Tongue (tissue), 1 donor: ENCODE measurements at regions not wholly inside any gene's neighbourhood (a gene's known extent, or its start where the extent isn't known, plus 50 kb on each side); places are given as distances from the start of the nearest gene placed in this dataset.

Experiments
- DNase-seq: peaks from one replicate; pipeline ENCODE4 v3.0.0-alpha.2; 2015

DNA sequence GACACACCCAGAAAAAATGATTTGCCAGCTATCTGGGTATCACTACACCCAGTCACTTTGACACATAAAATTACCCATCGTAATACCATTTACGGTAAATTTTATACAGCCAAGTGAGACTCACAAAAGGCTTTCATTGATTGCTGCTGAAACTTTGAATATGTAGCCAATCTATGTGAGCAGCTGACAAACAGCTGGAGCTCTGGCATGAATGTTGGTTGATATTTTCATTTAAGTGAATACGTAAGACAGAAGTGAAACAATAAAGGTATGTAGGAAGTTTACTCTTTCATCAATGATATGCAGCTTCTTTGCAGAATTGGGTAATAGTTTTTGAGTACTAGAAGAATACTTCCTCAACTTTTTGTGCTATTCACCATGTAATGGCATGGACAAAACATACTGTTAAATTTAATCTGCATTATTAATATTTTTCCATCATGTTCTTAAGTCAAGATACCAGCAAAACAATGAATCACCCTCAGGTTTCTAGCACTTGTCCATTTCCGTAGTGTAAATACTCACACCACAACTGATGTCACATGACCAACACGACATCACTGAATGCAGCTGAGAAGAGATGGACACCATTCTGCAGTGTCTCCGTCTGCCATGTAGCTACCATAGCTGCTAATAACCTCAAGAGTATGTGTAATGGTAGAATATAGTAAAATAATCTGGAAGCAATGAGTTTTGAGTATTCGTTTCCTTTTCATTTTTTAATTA is 205.9 kb upstream of the HES1 start:
- DNase-seq, result peak; percentile 38

- DNase-seq, result no peak
Observed at GRCh38 chr3:193932136-193932535, 203.8 kb upstream of the HES1 start.

DNA sequence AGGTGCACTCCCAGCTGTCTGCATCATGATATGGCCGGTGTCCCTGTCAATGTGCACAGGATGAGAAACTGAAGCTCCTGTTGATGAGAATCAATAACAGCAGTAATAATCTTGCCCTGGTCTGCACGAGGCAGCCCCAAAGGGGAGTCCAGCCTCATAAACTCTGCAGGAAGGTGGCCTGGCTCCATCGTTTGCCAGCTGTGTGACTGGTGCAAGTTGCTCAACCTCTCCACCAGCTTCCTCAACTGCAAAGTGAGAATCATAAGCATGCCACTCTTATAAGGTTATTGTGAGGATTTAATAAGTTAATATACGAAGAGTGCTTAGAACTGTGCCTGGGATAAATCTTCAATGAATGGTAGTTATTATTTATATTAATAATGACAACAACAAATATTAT is 203.4 kb upstream of the HES1 start:
- DNase-seq, result no peak

DNA sequence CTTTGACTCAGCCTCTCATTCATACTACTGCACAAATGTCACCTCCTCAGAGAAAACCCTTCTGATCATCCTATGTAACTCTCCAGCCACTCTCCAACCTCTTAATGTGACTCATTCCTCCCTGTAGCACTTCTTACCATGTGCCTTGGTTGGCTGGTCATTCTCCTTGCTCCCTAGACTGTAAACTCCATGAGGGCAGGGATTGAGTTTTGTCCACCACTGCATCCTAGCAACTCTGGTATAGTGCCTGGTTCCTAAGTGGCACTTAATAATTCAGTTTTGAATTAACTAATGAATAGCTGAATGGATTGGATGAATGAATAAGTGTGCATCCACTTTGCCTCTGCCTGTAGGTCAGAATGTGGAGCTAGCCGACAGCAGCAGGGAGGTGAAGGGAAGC is 202.5 kb upstream of the HES1 start:
- no peak for DNase-seq

DNA sequence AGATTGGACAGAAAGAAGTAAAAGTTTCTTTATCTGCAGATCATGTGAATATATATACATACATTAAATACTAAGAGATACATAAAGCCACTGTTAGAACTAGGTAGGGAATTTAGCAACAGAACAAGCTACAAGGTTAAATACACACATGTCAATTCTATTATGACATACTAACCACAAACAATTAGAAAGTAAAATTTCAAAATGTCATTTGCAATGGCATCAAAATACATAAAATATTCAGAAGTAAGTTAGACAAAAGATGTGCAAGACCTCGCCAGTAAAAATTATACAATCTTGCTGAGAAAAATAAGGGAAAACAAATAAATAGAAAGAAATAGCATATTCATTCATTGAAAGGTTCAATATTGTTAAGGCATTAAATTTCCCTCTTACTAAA is 200.0 kb upstream of the HES1 start:
- DNase-seq, result no peak

DNA sequence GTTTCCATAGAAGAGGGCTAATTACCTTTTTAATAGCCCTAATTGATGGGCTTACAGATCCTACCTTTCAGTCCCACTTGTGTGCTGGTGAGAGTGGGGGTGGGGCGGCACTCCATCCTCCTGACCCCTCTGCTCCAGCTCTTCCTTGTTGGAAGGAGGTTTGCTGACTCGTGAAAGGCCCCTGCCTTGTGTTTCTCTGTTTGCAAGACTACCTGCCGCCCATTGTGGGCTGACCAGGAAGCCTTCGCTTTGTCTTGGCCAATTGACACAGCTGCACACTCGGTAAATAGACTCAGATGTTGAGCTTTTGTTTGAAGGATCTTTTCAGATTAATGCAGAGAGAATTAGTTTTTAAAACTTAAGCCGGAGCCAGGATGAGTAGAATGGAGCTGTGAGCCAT is 197.3 kb upstream of the HES1 start:
- DNase-seq, result no peak

DNA sequence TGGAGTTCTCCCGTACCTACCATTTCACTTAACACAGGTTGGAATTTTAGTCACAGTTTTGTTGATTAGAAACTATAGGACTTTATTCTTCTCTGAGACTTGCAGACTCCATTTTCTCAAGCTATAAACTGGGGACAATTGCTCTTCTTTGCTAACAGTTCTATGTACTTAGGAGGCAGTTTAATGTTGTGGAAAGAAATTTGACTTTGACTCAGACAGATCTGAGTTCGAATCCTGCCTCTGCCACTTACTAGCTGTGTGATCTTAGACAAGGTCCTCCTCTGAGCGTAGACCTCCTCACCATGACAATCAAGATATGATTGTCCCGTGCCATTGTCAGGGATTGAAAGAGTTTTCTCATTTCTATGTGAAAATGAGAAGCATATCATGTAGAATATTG is 196.4 kb upstream of the HES1 start:
- no peak for DNase-seq

- DNase-seq, result no peak
Observed at GRCh38 chr3:193940526-193940925, 195.4 kb upstream of the HES1 start.

GRCh38 chr3:193941486-193941885 is 194.5 kb upstream of the HES1 start:
- no peak for DNase-seq

DNA sequence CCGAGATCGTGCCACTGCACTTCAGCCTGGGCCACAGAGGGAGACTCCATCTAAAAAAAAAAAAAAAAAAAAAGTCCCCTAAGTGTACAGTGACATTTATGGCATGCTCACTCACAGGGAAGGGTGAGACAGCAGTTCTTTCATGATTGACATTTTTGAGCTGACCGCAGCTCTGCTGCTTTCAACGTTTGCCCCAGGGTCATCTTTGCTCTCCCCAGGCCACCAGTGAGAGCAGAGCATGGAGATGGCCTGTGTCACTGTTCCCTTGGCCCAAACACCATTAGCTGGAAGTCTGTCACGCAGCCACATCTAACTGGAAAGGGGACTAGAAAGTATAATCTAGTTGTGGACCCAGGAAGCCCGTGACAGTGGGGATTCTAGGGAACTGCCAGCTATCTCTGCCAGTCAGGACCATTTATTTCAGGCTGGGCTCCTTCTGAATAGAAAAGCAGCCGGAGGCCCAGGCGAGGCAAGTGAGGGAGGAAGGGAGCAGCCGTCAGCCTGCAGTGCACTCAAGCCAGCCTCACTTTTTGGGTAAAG is 193.4 kb upstream of the HES1 start:
- no peak for DNase-seq

DNA sequence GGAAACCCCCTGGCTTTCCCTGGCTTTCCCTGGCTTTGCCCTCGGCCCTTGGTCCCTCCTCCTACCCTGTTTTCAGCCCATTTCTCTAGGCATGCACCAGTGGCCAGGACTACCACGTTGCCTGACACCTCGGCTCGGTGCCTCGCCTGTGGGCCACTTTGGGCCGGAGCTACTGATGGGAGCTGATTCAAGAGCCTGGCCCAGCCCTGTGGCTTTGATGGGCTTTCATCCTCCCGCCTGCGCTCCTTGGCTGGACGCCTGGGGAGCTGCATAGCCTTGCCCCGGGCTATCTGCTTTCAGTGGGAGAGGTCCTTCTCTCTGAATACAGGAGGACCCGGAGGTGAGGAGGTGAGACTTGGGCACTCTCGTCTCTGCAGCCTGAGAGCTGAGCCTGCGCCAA is 192.7 kb upstream of the HES1 start:
- DNase-seq, result no peak

DNA sequence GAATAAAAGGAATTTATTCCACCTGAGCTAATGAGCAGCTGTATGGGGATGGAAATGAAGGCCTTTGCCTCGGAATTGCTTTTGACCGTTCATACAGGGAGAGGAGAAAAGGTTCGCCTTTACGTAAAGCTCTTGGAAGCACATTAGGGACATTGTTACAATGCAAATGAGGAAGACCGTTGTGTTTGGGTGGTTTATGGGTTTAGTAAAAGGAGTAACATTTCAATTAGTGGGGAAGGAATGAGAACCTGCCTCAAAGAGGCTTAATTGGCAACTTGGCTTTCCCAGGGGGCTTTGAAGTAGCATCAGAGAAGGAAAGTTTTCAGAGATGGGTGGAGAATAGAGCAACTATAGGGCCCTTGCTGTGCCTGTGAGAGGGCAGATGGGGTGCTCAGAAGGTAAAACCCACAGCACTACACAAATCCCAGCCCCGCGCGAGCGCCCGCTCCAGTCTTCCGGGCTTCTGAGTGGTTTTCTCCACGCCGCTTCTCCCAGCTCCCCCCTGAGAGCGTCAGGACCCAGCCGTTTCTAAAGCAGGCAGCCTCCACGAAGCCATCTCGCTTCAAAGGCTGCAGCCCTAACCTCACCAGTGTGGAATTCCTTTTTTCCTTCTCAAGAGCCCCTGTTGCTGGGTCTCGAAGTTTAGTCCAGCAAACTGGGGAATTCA is 192.0 kb upstream of the HES1 start:
- no peak for DNase-seq

GRCh38 chr3:193944518-193944884 is 191.4 kb upstream of the HES1 start:
- DNase-seq, result no peak

- no peak for DNase-seq
Observed at GRCh38 chr3:193945143-193945542, 190.8 kb upstream of the HES1 start.

GRCh38 chr3:193946945-193947344 is 189.0 kb upstream of the HES1 start:
- DNase-seq, result no peak

GRCh38 chr3:193947596-193947995 is 188.4 kb upstream of the HES1 start:
- DNase-seq, result no peak

DNA sequence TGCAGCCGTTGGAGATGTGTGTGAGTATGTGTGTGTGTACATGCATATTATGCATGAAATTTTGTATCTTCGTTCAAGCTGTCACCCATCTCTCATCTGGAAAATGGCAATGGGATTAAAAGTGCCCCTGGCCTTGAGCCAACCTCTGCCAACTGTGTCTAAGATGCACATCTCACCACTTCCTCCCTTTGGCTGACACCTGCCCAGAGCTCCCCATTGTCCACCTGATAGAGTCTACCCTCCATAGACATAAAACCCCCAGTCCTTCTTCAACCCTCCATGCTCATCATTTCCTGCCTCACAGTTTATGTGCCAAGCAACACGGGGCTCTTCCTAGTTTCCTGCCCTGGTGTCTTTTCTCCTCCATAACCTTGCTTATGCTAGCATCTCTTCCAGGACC is 187.5 kb upstream of the HES1 start:
- no peak for DNase-seq

DNA sequence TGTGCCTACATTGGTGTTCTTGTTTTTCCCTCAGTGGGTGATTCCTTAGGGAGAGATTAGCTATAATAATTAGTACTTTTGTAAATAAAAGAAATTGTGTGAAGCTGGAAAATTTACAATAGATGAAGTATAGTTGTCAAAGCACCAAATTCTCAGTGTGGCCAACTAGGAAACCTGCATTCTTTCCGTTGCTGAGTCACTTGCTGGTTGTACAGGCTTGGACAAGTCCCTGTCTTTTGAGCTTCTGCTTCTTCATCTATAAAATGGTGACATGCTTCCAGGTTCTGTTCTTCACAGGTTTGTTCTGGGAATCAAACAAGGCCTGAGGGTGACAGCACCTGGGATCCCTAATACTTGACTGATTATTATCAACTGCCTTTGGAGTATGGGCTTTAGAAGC is 184.1 kb upstream of the HES1 start:
- no peak for DNase-seq

- no peak for DNase-seq
Observed at GRCh38 chr3:193954752-193955151, 181.2 kb upstream of the HES1 start.

DNA sequence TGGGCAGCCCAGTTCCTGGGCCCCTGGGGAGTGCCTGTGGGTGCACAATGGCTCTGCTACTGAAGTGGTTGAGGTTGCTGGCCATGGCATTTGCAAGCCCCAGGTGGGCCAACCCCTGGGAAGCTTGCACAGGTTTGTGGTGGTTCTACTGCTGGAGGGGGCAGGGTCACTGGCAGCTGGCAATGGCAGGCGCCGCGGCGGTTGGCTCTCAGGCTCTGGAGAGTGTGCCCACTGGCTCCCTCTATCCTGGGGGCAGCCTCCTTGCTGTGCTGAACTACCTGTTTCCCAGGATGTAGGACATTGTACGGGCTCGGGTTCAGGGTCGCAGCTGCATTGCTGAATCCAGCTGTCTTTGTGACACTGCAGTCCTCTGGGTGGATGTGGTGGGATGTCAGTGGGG is 180.2 kb upstream of the HES1 start:
- DNase-seq, result no peak

DNA sequence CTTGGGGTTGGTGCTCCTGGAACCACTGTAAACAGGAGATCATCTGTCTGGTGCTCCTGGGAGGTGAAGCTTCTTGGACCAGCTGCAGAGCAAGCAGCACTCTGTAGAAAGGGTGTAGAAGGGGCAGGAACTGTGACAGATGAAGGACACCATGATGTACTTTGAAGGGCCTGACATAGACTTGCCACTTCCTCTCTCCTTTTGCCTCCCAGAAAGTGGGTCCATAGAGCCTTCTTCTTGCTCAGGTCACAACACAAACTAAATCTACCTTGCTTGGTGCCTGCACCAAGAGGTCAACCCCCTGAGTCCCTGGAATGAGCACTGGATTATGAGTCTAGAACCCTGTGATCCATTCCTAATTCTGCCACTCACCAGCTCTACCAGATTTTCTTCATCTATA is 176.1 kb upstream of the HES1 start:
- no peak for DNase-seq

DNA sequence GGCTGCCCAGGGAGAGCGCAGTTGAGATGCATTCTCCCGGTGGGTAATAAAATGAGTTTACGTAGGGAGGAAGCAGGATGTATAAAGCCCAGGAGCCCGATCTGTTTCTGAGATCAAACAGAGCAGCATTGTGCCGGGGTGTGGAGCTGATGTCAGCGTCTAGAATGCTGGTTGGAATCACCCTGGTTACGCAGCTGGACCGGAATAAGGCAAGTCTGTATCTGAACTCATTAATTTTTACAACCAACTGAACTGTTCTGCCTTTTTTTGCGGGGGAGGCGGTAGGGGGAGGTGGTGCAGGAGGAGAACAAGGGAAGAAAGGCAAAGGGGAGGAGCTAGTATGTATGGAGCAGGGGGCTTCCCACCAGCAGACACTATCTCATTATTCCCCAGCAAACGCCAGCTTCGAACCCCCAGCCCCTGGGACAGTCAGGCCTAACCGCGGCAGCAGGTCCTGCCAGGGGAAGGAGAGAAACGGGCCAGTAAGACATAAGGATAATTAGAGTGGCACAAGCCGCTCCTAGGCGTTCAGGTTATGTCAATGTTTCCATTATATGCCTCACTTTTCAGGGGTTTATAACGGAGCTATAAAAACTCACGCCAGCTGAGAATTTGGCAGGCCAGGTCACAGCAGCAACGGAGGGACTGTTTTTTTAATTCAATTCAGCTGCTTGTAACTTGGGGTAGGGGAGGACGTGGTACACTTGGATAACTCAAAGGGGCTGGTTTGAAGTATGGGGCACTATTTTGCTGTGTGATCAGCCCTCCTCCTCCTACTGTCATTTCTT is 175.3 kb upstream of the HES1 start:
- DNase-seq, result peak; percentile 81

- DNase-seq, result no peak
Observed at GRCh38 chr3:193962986-193963685, 172.8 kb upstream of the HES1 start.
